ENCODE measurements at regions not wholly inside any gene's neighbourhood (a gene's known extent, or its start where the extent isn't known, plus 50 kb on each side); places are given as distances from the start of the nearest gene placed in this dataset.

DNA sequence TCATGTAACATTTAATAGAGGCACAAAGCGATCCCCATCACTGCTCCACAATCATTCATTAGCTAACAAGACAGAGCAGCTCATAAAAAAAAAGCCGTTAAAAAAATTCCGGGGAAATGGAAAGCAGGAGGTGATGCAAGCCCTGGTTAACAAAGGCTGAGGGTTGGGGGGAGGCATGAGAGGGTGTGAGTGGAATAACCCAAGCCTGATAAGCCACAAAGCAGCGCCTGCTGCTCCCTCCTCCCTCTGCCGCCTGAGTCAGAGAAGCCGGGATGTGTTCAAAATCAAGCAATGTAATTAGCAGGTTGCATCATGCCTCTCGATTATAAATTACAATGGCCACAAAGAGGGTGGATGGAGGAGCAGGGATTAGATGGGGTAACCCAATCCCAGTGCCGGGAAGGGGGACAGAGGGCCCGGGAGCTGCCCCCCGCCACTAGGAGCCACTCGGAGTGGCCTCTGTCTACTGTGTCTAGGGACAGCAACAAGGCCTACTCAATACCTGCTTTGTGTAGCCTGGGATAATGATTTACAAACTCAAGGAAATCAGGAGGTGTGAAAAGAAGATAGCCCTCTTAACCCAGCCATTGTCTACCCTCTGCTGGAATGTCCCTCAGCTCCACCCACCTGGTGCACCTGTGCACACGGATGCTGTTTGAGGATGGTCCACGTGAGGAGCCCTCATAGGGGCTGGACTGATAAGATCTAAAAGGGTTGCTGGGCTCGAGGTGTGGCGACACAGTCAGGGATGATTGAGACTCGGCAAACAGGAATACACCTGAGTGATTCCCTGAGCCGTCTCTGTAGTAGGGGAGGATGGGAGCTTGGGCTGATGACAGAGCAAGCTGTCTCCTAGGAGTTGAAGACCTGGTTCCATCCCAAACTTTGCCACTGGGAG lies 156.9 kb downstream of the VEGFA start:
- 0 out of 6 replicates have a peak, but pooled peaks of 1 of the 3 experiments have one; percentile 19 for TF ChIP-seq CTCF (IDR thresholded peaks at IDR 0.05 in 2 of 3, conservative IDR thresholded peaks at IDR 0.05 in 1 of 3; ENCODE audit: borderline replicate concordance in 1 of 3, insufficient read depth in 1 of 3, low read depth in 2 of 3, low read length in 2 of 3)
- TF ChIP-seq POLR2A (IDR thresholded peaks at IDR 0.05; ENCODE audit: borderline replicate concordance, extremely low read depth, insufficient read depth, insufficient read length): no peak
- TF ChIP-seq SIN3A (IDR thresholded peaks at IDR 0.05; ENCODE audit: low read depth): no peak
- no peak for TF ChIP-seq CBX3 (IDR thresholded peaks at IDR 0.05; ENCODE audit: low read depth)
- TF ChIP-seq POLR2AphosphoS5 (IDR thresholded peaks at IDR 0.05; ENCODE audit: low read depth, low read length): peak; percentile 50; the same call in 1 of the 2 replicates
- TF ChIP-seq EZH2 (IDR thresholded peaks at IDR 0.05): no peak
- TF ChIP-seq YY1 (IDR thresholded peaks at IDR 0.05; ENCODE audit: extremely low read depth, insufficient replicate concordance, low read depth, low read length): no peak

Data from HCT116 (cell line).